Sigmoid colon (tissue), 4 donors: ENCODE measurements at regions not wholly inside any gene's neighbourhood (a gene's known extent, or its start where the extent isn't known, plus 50 kb on each side); places are given as distances from the start of the nearest gene placed in this dataset.

Experiments used
- CTCF ChIP-seq, 4 experiments: fragments of 450-650 bp in 3 of 4; fragments of 200-600 bp in 1 of 4; IDR thresholded peaks; one replicate each; pipeline ENCODE4 v1.5.1; 2016 to 2019; ENCODE audit warnings: antibody characterized with exemption in 4 of 4, mild to moderate bottlenecking in 3 of 4, moderate library complexity in 2 of 4
- EP300 ChIP-seq, 4 donors: sonication (generic); formaldehyde crosslinking; IDR thresholded peaks; one replicate each; pipeline ENCODE4 v1.6.1; 2017; ENCODE audit warnings: antibody characterized with exemption in 4 of 4
- POLR2A ChIP-seq, 2 donors: fragments of 450-650 bp; IDR thresholded peaks; one replicate each; pipeline ENCODE4 v1.6.1; 2016; ENCODE audit warnings: antibody characterized with exemption in 2 of 2, mild to moderate bottlenecking in 2 of 2, moderate library complexity in 2 of 2
- POLR2AphosphoS5 ChIP-seq, 4 donors: sonication (generic); formaldehyde crosslinking; IDR thresholded peaks; one replicate each; pipeline ENCODE4 v1.6.1; 2017; ENCODE audit warnings: antibody characterized with exemption in 4 of 4

DNA sequence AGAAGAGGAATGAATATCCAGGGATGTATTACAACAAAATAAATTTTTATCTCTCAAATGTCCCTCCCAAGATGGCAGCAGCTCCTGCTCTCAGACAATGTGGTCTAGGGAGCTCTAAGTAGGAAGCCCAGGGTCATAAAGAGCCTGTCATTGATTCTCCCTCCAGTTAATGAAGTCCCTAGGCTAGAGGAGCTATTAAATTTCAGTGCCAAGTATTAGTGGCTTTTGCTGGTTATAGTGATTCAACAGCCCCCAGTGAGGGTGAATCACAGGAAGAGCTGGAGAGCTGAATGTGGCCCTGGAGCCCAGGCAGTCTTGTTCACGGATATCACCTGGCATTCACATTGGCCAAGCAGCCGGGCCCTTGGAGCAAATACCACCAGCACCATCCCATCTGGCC, 109.8 kb upstream of the YPEL5 start:
- TF ChIP-seq CTCF (IDR thresholded peaks at IDR 0.05) (no peak), POLR2A (IDR thresholded peaks at IDR 0.05) (no peak), POLR2AphosphoS5 (IDR thresholded peaks at IDR 0.05) (no peak), EP300 (IDR thresholded peaks at IDR 0.05) (no peak)
